ENCODE measurements at regions not wholly inside any gene's neighbourhood (a gene's known extent, or its start where the extent isn't known, plus 50 kb on each side); places are given as distances from the start of the nearest gene placed in this dataset.

- ATAC-seq: no peak
- in situ Hi-C loops (cut with MboI; ENCODE audit: low sequenced_read_pairs in 4 of 4): no loop called here
- H3K36me3 ChIP-seq: no peaks in the 10 kb centered on the region
Observed at GRCh38 chr1:63190171-63190570, 132.2 kb upstream of the FOXD3 start.

GRCh38 chr1:63198871-63199394 is 123.4 kb upstream of the FOXD3 start:
- Histone ChIP-seq H3K4me1 (peaks cover 0 to 4% of the 10 kb centered on the region in 2 donors), H3K27ac (no peak overlapping the region), H3K9me3 (no peaks in the 10 kb centered on the region), H3K27me3 (no peaks in the 10 kb centered on the region), H3K4me3 (no peak overlapping the region), H3K36me3 (no peaks in the 10 kb centered on the region)
- TF ChIP-seq CTCF (IDR thresholded peaks at IDR 0.05 in 4 of 5, conservative IDR thresholded peaks at IDR 0.05 in 1 of 5): no peak
- no peak for TF ChIP-seq POLR2A (IDR thresholded peaks at IDR 0.05)
- intact Hi-C loops (cut with DNase I; ENCODE audit: low total_unique reads): no loop called here
- in situ Hi-C loops (cut with MboI; ENCODE audit: low sequenced_read_pairs in 4 of 4): no loop called here
- ATAC-seq: no peak
- DNase-seq: no peak

More at GRCh38 chr1:63190171-63190570, 132.2 kb upstream of the FOXD3 start:
- no peaks in the 10 kb centered on the region for H3K27me3 ChIP-seq
- intact Hi-C loops (cut with DNase I; ENCODE audit: low total_unique reads): no loop called here
- H3K4me1 ChIP-seq: no peaks in the 10 kb centered on the region
- no peak overlapping the region for H3K4me3 ChIP-seq
- no peak overlapping the region for H3K27ac ChIP-seq
- TF ChIP-seq CTCF (IDR thresholded peaks at IDR 0.05 in 4 of 5, conservative IDR thresholded peaks at IDR 0.05 in 1 of 5): no peak
- TF ChIP-seq POLR2A (IDR thresholded peaks at IDR 0.05): no peak
- no peaks in the 10 kb centered on the region for H3K9me3 ChIP-seq
- no peak for DNase-seq

GRCh38 chr1:63199706-63200335 is 122.5 kb upstream of the FOXD3 start:
- no peaks in the 10 kb centered on the region for H3K9me3 ChIP-seq
- no peaks in the 10 kb centered on the region for H3K27me3 ChIP-seq
- H3K36me3 ChIP-seq: no peaks in the 10 kb centered on the region
- peaks cover 0 to 4% of the 10 kb centered on the region in 2 donors for H3K4me1 ChIP-seq
- no peak for DNase-seq
- in situ Hi-C loops (cut with MboI; ENCODE audit: low sequenced_read_pairs in 4 of 4): no loop called here
- no peak for ATAC-seq
- H3K27ac ChIP-seq: no peak overlapping the region
- no peak overlapping the region for H3K4me3 ChIP-seq
- TF ChIP-seq CTCF (IDR thresholded peaks at IDR 0.05 in 4 of 5, conservative IDR thresholded peaks at IDR 0.05 in 1 of 5) (no peak), POLR2A (IDR thresholded peaks at IDR 0.05) (no peak)
- intact Hi-C loops (cut with DNase I; ENCODE audit: low total_unique reads): no loop called here

- H3K4me1 ChIP-seq: peaks cover 0 to 4% of the 10 kb centered on the region in 2 donors
- H3K27me3 ChIP-seq: no peaks in the 10 kb centered on the region
- DNase-seq (no peak), ATAC-seq (no peak)
- no peaks in the 10 kb centered on the region for H3K9me3 ChIP-seq
- TF ChIP-seq POLR2A (IDR thresholded peaks at IDR 0.05): no peak
- no peak for TF ChIP-seq CTCF (IDR thresholded peaks at IDR 0.05 in 4 of 5, conservative IDR thresholded peaks at IDR 0.05 in 1 of 5)
- intact Hi-C loops (cut with DNase I; ENCODE audit: low total_unique reads): no loop called here
- no peak overlapping the region for H3K4me3 ChIP-seq
- H3K27ac ChIP-seq: no peak overlapping the region
- in situ Hi-C loops (cut with MboI; ENCODE audit: low sequenced_read_pairs in 4 of 4): no loop called here
- no peaks in the 10 kb centered on the region for H3K36me3 ChIP-seq
Observed at GRCh38 chr1:63200676-63201075, 121.7 kb upstream of the FOXD3 start.

- no peaks in the 10 kb centered on the region for H3K36me3 ChIP-seq
- H3K4me1 ChIP-seq: no peaks in the 10 kb centered on the region
- ATAC-seq (no peak), DNase-seq (no peak)
- in situ Hi-C loops (cut with MboI; ENCODE audit: low sequenced_read_pairs in 4 of 4): no loop called here
- no peak overlapping the region for H3K4me3 ChIP-seq
- no peak overlapping the region for H3K27ac ChIP-seq
- no peaks in the 10 kb centered on the region for H3K9me3 ChIP-seq
- H3K27me3 ChIP-seq: no peaks in the 10 kb centered on the region
- intact Hi-C loops (cut with DNase I; ENCODE audit: low total_unique reads): no loop called here
- TF ChIP-seq POLR2A (IDR thresholded peaks at IDR 0.05): no peak
- TF ChIP-seq CTCF (IDR thresholded peaks at IDR 0.05 in 4 of 5, conservative IDR thresholded peaks at IDR 0.05 in 1 of 5): no peak
Observed at GRCh38 chr1:63203641-63204040, 118.7 kb upstream of the FOXD3 start.

All from gastrocnemius medialis (tissue), 4 donors.